Endodermal cell (in vitro differentiated cells): ENCODE measurements at regions not wholly inside any gene's neighbourhood (a gene's known extent, or its start where the extent isn't known, plus 50 kb on each side); places are given as distances from the start of the nearest gene placed in this dataset.

Experiments used
- DNase-seq: peaks from one replicate; pipeline ENCODE4 v3.0.0-alpha.2; 2017
- H3K27ac ChIP-seq: 2 replicates; pipeline ENCODE4 v1.5.1; 2013; ENCODE audit warnings: mild to moderate bottlenecking, low read depth, low read length, moderate library complexity
- H3K27me3 ChIP-seq: 2 replicates; pipeline ENCODE4 v1.6.1; 2013; ENCODE audit warnings: mild to moderate bottlenecking, low read length, moderate library complexity; ENCODE audit not compliant: insufficient read depth, control insufficient read depth, poor library complexity, severe bottlenecking
- H3K36me3 ChIP-seq: 2 replicates; pipeline ENCODE4 v1.7.0; 2013; ENCODE audit warnings: mild to moderate bottlenecking, low read length, moderate library complexity; ENCODE audit not compliant: control insufficient read depth, insufficient read depth
- H3K4me1 ChIP-seq: one replicate; pipeline ENCODE4 v1.7.0; 2013; ENCODE audit warnings: low read length; ENCODE audit not compliant: control insufficient read depth, insufficient read depth
- H3K4me3 ChIP-seq: 2 replicates; pipeline ENCODE4 v1.5.1; 2013; ENCODE audit warnings: mild to moderate bottlenecking, low read length, moderate library complexity
- H3K9ac ChIP-seq: 2 replicates; pipeline ENCODE4 v1.6.1; 2013; ENCODE audit warnings: mild to moderate bottlenecking, low read length, moderate library complexity; ENCODE audit not compliant: poor library complexity, severe bottlenecking; ENCODE audit errors: extremely low read depth
- H3K9me3 ChIP-seq: 2 replicates; pipeline ENCODE4 v1.6.1; 2013; ENCODE audit warnings: mild to moderate bottlenecking, low read length, moderate library complexity; ENCODE audit not compliant: control insufficient read depth
- H3K27ac Mint-ChIP-seq: 2 replicates; pipeline ENCODE4 v1.8.0; 2020; ENCODE audit warnings: mixed read lengths
- H3K27me3 Mint-ChIP-seq: 2 replicates; pipeline ENCODE4 v1.8.0; 2021; ENCODE audit warnings: mild to moderate bottlenecking, mixed read lengths; ENCODE audit not compliant: insufficient read depth
- H3K36me3 Mint-ChIP-seq: 2 replicates; pipeline ENCODE4 v1.8.0; 2020; ENCODE audit warnings: low read depth, mixed read lengths
- H3K4me1 Mint-ChIP-seq: 2 replicates; pipeline ENCODE4 v1.8.0; 2020; ENCODE audit warnings: mixed read lengths
- H3K4me3 Mint-ChIP-seq: 2 replicates; pipeline ENCODE4 v1.8.0; 2020; ENCODE audit warnings: mild to moderate bottlenecking, moderate library complexity, mixed read lengths
- H3K9me3 Mint-ChIP-seq: 2 replicates; pipeline ENCODE4 v1.8.0; 2020; ENCODE audit warnings: mild to moderate bottlenecking, mixed read lengths
- WGBS, 2 experiments: methylation state at CpG; one replicate each; pipeline versions ENCODE4 v1.1.5 to v1.1.7; 2013; ENCODE audit warnings: missing lambda C conversion rate in 2 of 2, mixed read lengths in 1 of 2; ENCODE audit not compliant: insufficient coverage in 1 of 2, insufficient read length in 1 of 2; 5-methylcytosine and 5-hydroxymethylcytosine counted together
- TF ChIP-seq, protein P1 (sequence below): fragments of 200-600 bp; sonication (generic); conservative IDR thresholded peaks from 2 replicates; pipeline ENCODE4 v1.5.0; 2021; ENCODE audit warnings: antibody characterized with exemption, mild to moderate bottlenecking

DNA sequence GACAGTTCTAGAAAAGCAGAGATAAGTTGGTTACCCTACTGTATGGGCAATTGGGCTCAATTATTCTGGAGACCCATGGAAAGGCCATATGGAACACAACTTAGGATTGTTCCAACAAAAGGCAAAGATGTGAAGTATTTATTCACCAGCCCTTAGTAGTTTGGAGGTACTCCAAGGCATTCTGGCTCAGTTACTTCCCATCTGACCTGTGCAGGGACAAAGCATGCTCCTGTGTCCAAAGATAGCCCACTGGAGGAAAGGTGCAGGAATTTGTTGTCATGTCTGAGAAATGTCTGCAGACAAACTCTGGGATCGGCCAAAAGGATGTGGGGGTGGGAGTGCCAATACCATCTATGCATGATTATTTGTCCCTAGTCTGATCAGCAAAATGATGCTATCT, 279.5 kb upstream of the PTGER4 start:
- Mint-ChIP-seq H3K4me3 (no peak overlapping the region), H3K27me3 (no peaks in the 10 kb centered on the region), H3K36me3 (no peaks in the 10 kb centered on the region), H3K27ac (no peak overlapping the region), H3K9me3 (no peaks in the 10 kb centered on the region), H3K4me1 (no peaks in the 10 kb centered on the region)
- Histone ChIP-seq H3K9me3 (no peaks in the 10 kb centered on the region), H3K4me1 (no peaks in the 10 kb centered on the region), H3K27ac (no peak overlapping the region), H3K36me3 (no peaks in the 10 kb centered on the region), H3K9ac (no peak overlapping the region), H3K27me3 (no peaks in the 10 kb centered on the region), H3K4me3 (no peak overlapping the region)
- TF ChIP-seq, protein P1, sequence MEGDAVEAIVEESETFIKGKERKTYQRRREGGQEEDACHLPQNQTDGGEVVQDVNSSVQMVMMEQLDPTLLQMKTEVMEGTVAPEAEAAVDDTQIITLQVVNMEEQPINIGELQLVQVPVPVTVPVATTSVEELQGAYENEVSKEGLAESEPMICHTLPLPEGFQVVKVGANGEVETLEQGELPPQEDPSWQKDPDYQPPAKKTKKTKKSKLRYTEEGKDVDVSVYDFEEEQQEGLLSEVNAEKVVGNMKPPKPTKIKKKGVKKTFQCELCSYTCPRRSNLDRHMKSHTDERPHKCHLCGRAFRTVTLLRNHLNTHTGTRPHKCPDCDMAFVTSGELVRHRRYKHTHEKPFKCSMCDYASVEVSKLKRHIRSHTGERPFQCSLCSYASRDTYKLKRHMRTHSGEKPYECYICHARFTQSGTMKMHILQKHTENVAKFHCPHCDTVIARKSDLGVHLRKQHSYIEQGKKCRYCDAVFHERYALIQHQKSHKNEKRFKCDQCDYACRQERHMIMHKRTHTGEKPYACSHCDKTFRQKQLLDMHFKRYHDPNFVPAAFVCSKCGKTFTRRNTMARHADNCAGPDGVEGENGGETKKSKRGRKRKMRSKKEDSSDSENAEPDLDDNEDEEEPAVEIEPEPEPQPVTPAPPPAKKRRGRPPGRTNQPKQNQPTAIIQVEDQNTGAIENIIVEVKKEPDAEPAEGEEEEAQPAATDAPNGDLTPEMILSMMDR = no peak
- WGBS, 2 experiments = 93% methylated on average over 1 of the region's 1 CpG; no CpG with 5 or more reads in 1 of the 2 experiments
- DNase-seq = no peak

DNA sequence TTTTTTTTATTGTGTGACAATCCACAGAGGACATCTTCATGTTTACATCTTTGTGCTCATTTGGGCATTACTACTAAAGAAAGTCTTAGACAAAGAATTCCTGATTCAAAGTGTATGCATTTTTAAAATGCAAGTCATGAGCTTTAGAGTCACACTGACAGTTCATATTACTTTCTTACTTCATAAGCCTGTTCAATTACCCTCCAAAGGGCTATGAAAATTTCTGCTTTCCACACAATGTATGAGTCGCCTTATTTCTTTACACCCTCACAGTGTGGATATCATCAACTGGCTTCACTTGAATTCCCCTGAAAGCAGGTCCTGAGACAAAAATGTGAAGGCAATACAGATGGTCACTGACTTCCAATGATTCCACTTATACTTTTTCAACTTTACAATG, 280.4 kb upstream of the PTGER4 start:
- no peak overlapping the region for H3K27ac ChIP-seq
- no peaks in the 10 kb centered on the region for H3K36me3 ChIP-seq
- H3K4me1 ChIP-seq = no peaks in the 10 kb centered on the region
- no peak overlapping the region for H3K9ac ChIP-seq
- TF ChIP-seq, protein P1 = no peak
- H3K9me3 ChIP-seq = no peaks in the 10 kb centered on the region
- H3K36me3 Mint-ChIP-seq = no peaks in the 10 kb centered on the region
- no peak for DNase-seq
- H3K4me3 ChIP-seq = no peak overlapping the region
- H3K27me3 ChIP-seq = no peaks in the 10 kb centered on the region
- WGBS, 2 experiments = 88 to 100% methylated on average over 1 of the region's 1 CpG
- H3K27me3 Mint-ChIP-seq = no peaks in the 10 kb centered on the region
- H3K27ac Mint-ChIP-seq = no peak overlapping the region
- H3K9me3 Mint-ChIP-seq = no peaks in the 10 kb centered on the region
- no peak overlapping the region for H3K4me3 Mint-ChIP-seq
- H3K4me1 Mint-ChIP-seq = no peaks in the 10 kb centered on the region

DNA sequence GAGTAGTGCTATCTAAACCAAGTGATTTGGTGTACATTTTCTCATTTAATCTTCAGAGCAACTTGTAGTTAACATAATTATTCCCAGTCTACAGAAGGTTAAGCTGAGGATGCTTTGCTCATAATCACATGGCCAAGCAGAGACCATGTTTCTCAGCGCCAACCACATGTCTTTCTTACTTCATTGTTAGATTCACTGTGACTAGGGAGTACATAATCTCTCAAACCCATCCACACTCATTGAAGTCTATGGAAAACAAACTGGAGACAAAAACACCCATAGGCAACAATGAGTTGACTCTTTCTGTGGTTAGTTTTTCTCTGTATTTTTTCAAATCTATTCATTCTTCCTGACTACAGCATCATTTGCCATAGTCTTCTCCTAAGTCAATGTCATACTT, 281.7 kb upstream of the PTGER4 start:
- TF ChIP-seq, protein P1 = no peak
- 89 to 100% methylated on average over 1 of the region's 1 CpG for WGBS, 2 experiments
- H3K9me3 ChIP-seq = no peaks in the 10 kb centered on the region
- H3K4me1 ChIP-seq = no peaks in the 10 kb centered on the region
- Mint-ChIP-seq H3K4me1 (no peaks in the 10 kb centered on the region), H3K27me3 (no peaks in the 10 kb centered on the region), H3K36me3 (no peaks in the 10 kb centered on the region), H3K9me3 (no peaks in the 10 kb centered on the region), H3K4me3 (no peak overlapping the region), H3K27ac (no peak overlapping the region)
- no peaks in the 10 kb centered on the region for H3K27me3 ChIP-seq
- H3K4me3 ChIP-seq = no peak overlapping the region
- H3K9ac ChIP-seq = no peak overlapping the region
- DNase-seq = no peak
- H3K27ac ChIP-seq = no peak overlapping the region
- no peaks in the 10 kb centered on the region for H3K36me3 ChIP-seq
